ENCODE measurements at regions not wholly inside any gene's neighbourhood (a gene's known extent, or its start where the extent isn't known, plus 50 kb on each side); places are given as distances from the start of the nearest gene placed in this dataset.

GRCh38 chr2:6249557-6249956 is 557.4 kb downstream of the SOX11 start:
- TF ChIP-seq CTCF (IDR thresholded peaks at IDR 0.05 in 2 of 3, conservative IDR thresholded peaks at IDR 0.05 in 1 of 3; ENCODE audit: borderline replicate concordance in 1 of 3, insufficient read depth in 1 of 3, low read depth in 2 of 3, low read length in 2 of 3) (no peak), ATF3 (IDR thresholded peaks at IDR 0.05) (no peak), EZH2phosphoT487 (IDR thresholded peaks at IDR 0.05; ENCODE audit: borderline replicate concordance) (no peak), SIN3A (IDR thresholded peaks at IDR 0.05; ENCODE audit: low read depth) (no peak), CEBPB (IDR thresholded peaks at IDR 0.05; ENCODE audit: low read depth) (no peak)

All from HCT116 (cell line).